ENCODE measurements at regions not wholly inside any gene's neighbourhood (a gene's known extent, or its start where the extent isn't known, plus 50 kb on each side); places are given as distances from the start of the nearest gene placed in this dataset.

DNA sequence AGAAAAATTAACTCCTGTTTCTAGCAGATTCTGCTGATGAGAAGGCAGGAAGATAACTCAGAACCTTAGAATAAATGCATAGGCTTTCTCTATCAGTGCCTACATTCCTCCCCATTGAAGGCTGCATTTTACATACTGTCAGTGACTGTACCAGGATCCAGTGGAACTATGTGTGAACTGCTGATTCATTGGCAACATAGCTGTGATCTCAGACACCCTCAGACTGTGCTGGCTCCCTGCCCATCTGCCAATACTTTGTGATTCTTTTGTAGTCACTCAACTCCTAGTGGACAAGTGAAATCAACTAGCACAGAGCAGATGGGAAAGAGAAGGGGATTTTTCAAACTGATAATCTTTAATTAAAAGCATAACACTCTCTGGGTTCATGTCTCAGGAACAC is 375.8 kb downstream of the MDFIC start (continued):
- TF ChIP-seq CTCF (IDR thresholded peaks at IDR 0.05; ENCODE audit: control extremely low read depth in 1 of 3, insufficient read depth in 1 of 3, low read depth in 1 of 3, low read length in 3 of 3) (no peak), BACH1 (IDR thresholded peaks at IDR 0.05; ENCODE audit: low read length) (no peak), KDM4A (IDR thresholded peaks at IDR 0.05; ENCODE audit: low read depth, low read length, severe bottlenecking) (no peak), JUND (IDR thresholded peaks at IDR 0.05; ENCODE audit: low read length) (no peak)
- TF ChIP-seq, protein P1, sequence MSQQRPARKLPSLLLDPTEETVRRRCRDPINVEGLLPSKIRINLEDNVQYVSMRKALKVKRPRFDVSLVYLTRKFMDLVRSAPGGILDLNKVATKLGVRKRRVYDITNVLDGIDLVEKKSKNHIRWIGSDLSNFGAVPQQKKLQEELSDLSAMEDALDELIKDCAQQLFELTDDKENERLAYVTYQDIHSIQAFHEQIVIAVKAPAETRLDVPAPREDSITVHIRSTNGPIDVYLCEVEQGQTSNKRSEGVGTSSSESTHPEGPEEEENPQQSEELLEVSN (IDR thresholded peaks at IDR 0.05) = no peak
